GM23338 (cell line): ENCODE measurements at regions not wholly inside any gene's neighbourhood (a gene's known extent, or its start where the extent isn't known, plus 50 kb on each side); places are given as distances from the start of the nearest gene placed in this dataset.

Experiments used
- ATAC-seq: fragments of 200-7000 bp; cut with Tn5 transposase; 3 replicates; pipeline ENCODE4 v1.9.1; 2020
- DNase-seq: peaks from one replicate; pipeline ENCODE4 v3.0.0-alpha.2; 2015; ENCODE audit warnings: low spot score
- H2AFZ ChIP-seq: fragments of 200-600 bp; sonication (generic); 2 replicates; pipeline ENCODE4 v1.8.0; 2016; ENCODE audit warnings: antibody characterized with exemption, mild to moderate bottlenecking, moderate library complexity
- H3F3A ChIP-seq: fragments of 200-600 bp; sonication (generic); replicated peaks from 2 replicates; pipeline ENCODE4 v1.8.0; 2017; ENCODE audit warnings: antibody characterized with exemption, mixed run types, low read depth
- H3K27ac ChIP-seq: fragments of 200-600 bp; sonication (generic); 2 replicates; pipeline ENCODE4 v1.6.1; 2016; ENCODE audit warnings: low read depth
- H3K27me3 ChIP-seq: fragments of 200-600 bp; sonication (generic); 2 replicates; pipeline ENCODE4 v1.8.0; 2016; ENCODE audit warnings: mild to moderate bottlenecking, mixed run types, moderate library complexity; ENCODE audit not compliant: insufficient read depth
- H3K36me3 ChIP-seq: fragments of 200-600 bp; sonication (generic); 2 replicates; pipeline ENCODE4 v1.8.0; 2016; ENCODE audit warnings: mild to moderate bottlenecking; ENCODE audit not compliant: insufficient read depth
- H3K4me1 ChIP-seq: fragments of 200-600 bp; sonication (generic); 2 replicates; pipeline ENCODE4 v1.8.0; 2016; ENCODE audit warnings: mild to moderate bottlenecking, moderate library complexity; ENCODE audit not compliant: insufficient read depth
- H3K4me2 ChIP-seq: fragments of 200-600 bp; sonication (generic); 2 replicates; pipeline ENCODE4 v1.7.1; 2017; ENCODE audit warnings: mixed run types
- H3K4me3 ChIP-seq: fragments of 200-600 bp; sonication (generic); 2 replicates; pipeline ENCODE4 v1.6.1; 2016; ENCODE audit warnings: mixed run types
- H3K79me2 ChIP-seq: fragments of 200-600 bp; sonication (generic); replicated peaks from 2 replicates; pipeline ENCODE4 v1.8.0; 2017; ENCODE audit warnings: mild to moderate bottlenecking; ENCODE audit not compliant: insufficient read depth
- H3K9me2 ChIP-seq: fragments of 200-600 bp; sonication (generic); 2 replicates; pipeline ENCODE4 v1.8.0; 2017; ENCODE audit not compliant: insufficient read depth
- H4K20me1 ChIP-seq: fragments of 200-600 bp; sonication (generic); replicated peaks from 2 replicates; pipeline ENCODE4 v1.8.0; 2017; ENCODE audit warnings: mild to moderate bottlenecking; ENCODE audit not compliant: insufficient read depth
- H3K27ac Mint-ChIP-seq: 2 replicates; pipeline ENCODE4 v1.8.0; 2020; ENCODE audit warnings: inconsistent platforms, mild to moderate bottlenecking, moderate library complexity, mixed read lengths
- H3K27me3 Mint-ChIP-seq: 3 replicates; pipeline ENCODE4 v1.8.0; 2022; ENCODE audit warnings: low read depth, mild to moderate bottlenecking, moderate library complexity, mixed read lengths, inconsistent platforms; ENCODE audit not compliant: insufficient read depth, poor library complexity
- H3K36me3 Mint-ChIP-seq: 3 replicates; pipeline ENCODE4 v1.8.0; 2021; ENCODE audit warnings: low read depth, mild to moderate bottlenecking, inconsistent platforms, moderate library complexity, mixed read lengths
- H3K4me1 Mint-ChIP-seq: 3 replicates; pipeline ENCODE4 v1.8.0; 2020; ENCODE audit warnings: mild to moderate bottlenecking, inconsistent platforms, mixed read lengths
- H3K4me3 Mint-ChIP-seq: 3 replicates; pipeline ENCODE4 v1.8.0; 2021; ENCODE audit warnings: moderate library complexity, mild to moderate bottlenecking, inconsistent platforms, mixed read lengths
- H3K9me3 Mint-ChIP-seq: 3 replicates; pipeline ENCODE4 v1.8.0; 2020; ENCODE audit warnings: moderate library complexity, mild to moderate bottlenecking, inconsistent platforms, mixed read lengths
- CREB1 ChIP-seq: fragments of 250-450 bp; sonication (Bioruptor Pico); IDR thresholded peaks from 2 replicates; pipeline ENCODE4 v1.5.0; 2020; ENCODE audit warnings: low read depth, mild to moderate bottlenecking, moderate library complexity
- CTCF ChIP-seq, 2 experiments: fragments of 200-600 bp in 1 of 2; sonication (generic) in 1 of 2; conservative IDR thresholded peaks; 2 replicates each; pipeline versions ENCODE4 v1.5.1 to v1.6.1; 2016 to 2017; ENCODE audit warnings: antibody characterized with exemption in 2 of 2, low read depth in 2 of 2, mild to moderate bottlenecking in 2 of 2, moderate library complexity in 1 of 2
- ETS1 ChIP-seq: IDR thresholded peaks from 2 replicates; pipeline ENCODE4 v1.6.1; 2016; ENCODE audit warnings: antibody characterized with exemption
- EZH2 ChIP-seq: fragments of 200-600 bp; sonication (generic); IDR thresholded peaks from one replicate; pipeline ENCODE4 v1.8.0; 2017; ENCODE audit warnings: antibody characterized with exemption, mild to moderate bottlenecking, low read depth; ENCODE audit not compliant: unreplicated experiment
- EZH2phosphoT487 ChIP-seq: fragments of 200-600 bp; sonication (generic); IDR thresholded peaks from one replicate; pipeline ENCODE4 v1.8.1; 2018; ENCODE audit warnings: antibody characterized with exemption; ENCODE audit not compliant: unreplicated experiment
- JUNB ChIP-seq: IDR thresholded peaks from one replicate; pipeline ENCODE4 v1.6.1; 2016; ENCODE audit warnings: antibody characterized with exemption; ENCODE audit not compliant: unreplicated experiment
- NANOG ChIP-seq: IDR thresholded peaks from 2 replicates; pipeline ENCODE4 v1.6.1; 2016; ENCODE audit warnings: antibody characterized with exemption, borderline replicate concordance
- POLR2AphosphoS5 ChIP-seq: IDR thresholded peaks from 2 replicates; pipeline ENCODE4 v1.6.1; 2016; ENCODE audit warnings: antibody characterized with exemption, low read depth
- REST ChIP-seq: IDR thresholded peaks from one replicate; pipeline ENCODE4 v1.6.1; 2018; ENCODE audit warnings: antibody characterized with exemption; ENCODE audit not compliant: unreplicated experiment
- STAT1 ChIP-seq: IDR thresholded peaks from one replicate; pipeline ENCODE4 v1.6.1; 2016; ENCODE audit warnings: antibody characterized with exemption; ENCODE audit not compliant: unreplicated experiment
- ZNF114 ChIP-seq: fragments of 250-450 bp; sonication (Bioruptor Pico); IDR thresholded peaks from 2 replicates; pipeline ENCODE4 v1.5.0; 2020; ENCODE audit warnings: mild to moderate bottlenecking, moderate library complexity
- ZNF331 ChIP-seq: fragments of 250-450 bp; sonication (Bioruptor Pico); IDR thresholded peaks from 2 replicates; pipeline ENCODE4 v1.5.0; 2020; ENCODE audit warnings: low read depth, mild to moderate bottlenecking, moderate library complexity
- ZNF462 ChIP-seq: fragments of 250-450 bp; sonication (Bioruptor Pico); IDR thresholded peaks from 2 replicates; pipeline ENCODE4 v1.5.0; 2020; ENCODE audit warnings: mild to moderate bottlenecking, moderate library complexity

- H3K4me2 ChIP-seq: no peak overlapping the region
- H3K9me2 ChIP-seq: no peaks in the 10 kb centered on the region; the same call in 1 of the 2 replicates
- no peaks in the 10 kb centered on the region for H3K36me3 ChIP-seq
- H3K27ac ChIP-seq: no peak overlapping the region
- H2AFZ ChIP-seq: no peak overlapping the region
- no peaks in the 10 kb centered on the region for H3K79me2 ChIP-seq
- no peaks in the 10 kb centered on the region for H4K20me1 ChIP-seq
- Mint-ChIP-seq H3K27ac (no peak overlapping the region), H3K9me3 (peaks cover 49% of the 10 kb centered on the region), H3K4me1 (no peaks in the 10 kb centered on the region; the same call in 2 of the 3 replicates), H3K4me3 (no peak overlapping the region), H3K36me3 (peaks cover 30% of the 10 kb centered on the region), H3K27me3 (peaks cover 7% of the 10 kb centered on the region)
- H3F3A ChIP-seq: peaks cover 14% of the 10 kb centered on the region
- TF ChIP-seq NANOG (no peak), EZH2 (no peak), CTCF (conservative IDR thresholded peaks at IDR 0.05; ENCODE audit: low read depth in 2 of 2) (no peak), STAT1 (no peak), ZNF462 (CRISPR knock-in tag) (no peak), CREB1 (CRISPR knock-in tag) (no peak), EZH2phosphoT487 (no peak), REST (no peak), ZNF114 (CRISPR knock-in tag) (no peak), JUNB (no peak), POLR2AphosphoS5 (no peak), ETS1 (no peak), ZNF331 (CRISPR knock-in tag) (no peak)
- ATAC-seq (no peak), DNase-seq (no peak)
- H3K4me1 ChIP-seq: no peaks in the 10 kb centered on the region
- H3K4me3 ChIP-seq: no peak overlapping the region
- H3K27me3 ChIP-seq: no peaks in the 10 kb centered on the region
These were observed 661.3 kb upstream of the B3GAT1 start for GRCh38 chr11:135073381-135073780.
